Ovary (tissue), 7 donors: ENCODE measurements at regions not wholly inside any gene's neighbourhood (a gene's known extent, or its start where the extent isn't known, plus 50 kb on each side); places are given as distances from the start of the nearest gene placed in this dataset.

Experiments used
- DNase-seq, 5 donors: peaks; one replicate each; pipeline ENCODE4 v3.0.0-alpha.2; 2019 to 2020
- H3K27ac ChIP-seq, 2 donors: fragments of 200-600 bp; one replicate each; pipeline versions ENCODE4 v1.5.1 to v1.8.0; 2019 to 2022
- H3K27me3 ChIP-seq: fragments of 200-600 bp; one replicate; pipeline ENCODE4 v1.8.0; 2022
- H3K36me3 ChIP-seq: fragments of 200-600 bp; sonication (generic); one replicate; pipeline ENCODE4 v1.5.1; 2019
- H3K4me1 ChIP-seq: one replicate; pipeline ENCODE4 v1.8.1; 2013; ENCODE audit warnings: mild to moderate bottlenecking, moderate library complexity; ENCODE audit not compliant: insufficient read depth
- H3K4me3 ChIP-seq: fragments of 200-600 bp; sonication (generic); one replicate; pipeline ENCODE4 v1.5.1; 2017
- H3K9me3 ChIP-seq, 2 donors: fragments of 200-600 bp in 1 of 2; sonication (generic) in 1 of 2; one replicate each; pipeline versions ENCODE4 v1.5.1 to v1.8.1; 2013 to 2019; ENCODE audit warnings: mild to moderate bottlenecking in 1 of 2, moderate library complexity in 1 of 2
- CTCF ChIP-seq, 3 donors: fragments of 450-650 bp in 2 of 3; fragments of 200-600 bp in 1 of 3; IDR thresholded peaks; one replicate each; pipeline versions ENCODE4 v1.5.1 to v1.8.0; 2016 to 2022; ENCODE audit warnings: antibody characterized with exemption in 3 of 3, mild to moderate bottlenecking in 1 of 3
- EP300 ChIP-seq: sonication (generic); formaldehyde crosslinking; IDR thresholded peaks from one replicate; pipeline ENCODE4 v1.6.1; 2017; ENCODE audit warnings: antibody characterized with exemption
- POLR2A ChIP-seq: fragments of 450-650 bp; IDR thresholded peaks from one replicate; pipeline ENCODE4 v1.6.1; 2017; ENCODE audit warnings: antibody characterized with exemption, mild to moderate bottlenecking, moderate library complexity
- WGBS, 3 donors: extraction: QIAGEN DNeasy Blood & Tissue Kit in 1 of 3; methylation state at CpG; one replicate each; pipeline versions ENCODE4 v1.1.5 to v1.1.7; 2013 to 2017; 5-methylcytosine and 5-hydroxymethylcytosine counted together
- intact Hi-C, 4 donors: fragments of 100-400 bp; cut with DNase I; formaldehyde crosslinking; loops; one replicate each; pipeline versions ENCODE4 v1.11.0 to v1.15.1; 2022 to 2023
- donor health status: DM: no; HTN: no; CAD: no; lungs with moderate emphysema.
- donor health status: DM: no; HTN: no; CAD: no.
- donor health status: Bipolar disorder and iron deficiency.
- donor health status: DM: no; HTN: no; CAD: no.
- donor health status: DM: yes; HTN: yes; CAD: no.

GRCh38 chr10:33453081-33454025, 118.9 kb upstream of the NRP1 start:
- no peak for TF ChIP-seq POLR2A
- TF ChIP-seq CTCF (IDR thresholded peaks at IDR 0.05) = no peak
- no peak for TF ChIP-seq EP300

GRCh38 chr10:33448421-33449140, 114.1 kb upstream of the NRP1 start:
- no peak for DNase-seq
- no peak for TF ChIP-seq EP300
- TF ChIP-seq CTCF (IDR thresholded peaks at IDR 0.05) = no peak
- intact Hi-C loops = no loop called here
- no peak overlapping the region for H3K27ac ChIP-seq
- H3K4me3 ChIP-seq = no peak overlapping the region
- WGBS, 3 donors = 92 to 94% (median 93%) methylated on average over 7 of the region's 7 CpGs
- H3K27me3 ChIP-seq = no peaks in the 10 kb centered on the region
- no peaks in the 10 kb centered on the region for H3K36me3 ChIP-seq
- H3K4me1 ChIP-seq = no peaks in the 10 kb centered on the region
- no peaks in the 10 kb centered on the region for H3K9me3 ChIP-seq

More at GRCh38 chr10:33453081-33454025, 118.9 kb upstream of the NRP1 start:
- Histone ChIP-seq H3K4me1 (no peaks in the 10 kb centered on the region), H3K27me3 (no peaks in the 10 kb centered on the region), H3K4me3 (no peak overlapping the region), H3K36me3 (no peaks in the 10 kb centered on the region), H3K9me3 (no peaks in the 10 kb centered on the region), H3K27ac (no peak overlapping the region)
- intact Hi-C loops = no loop called here
- 92 to 95% (median 94%) methylated on average over 9 of the region's 9 CpGs for WGBS, 3 donors
- DNase-seq = no peak

GRCh38 chr10:33441561-33441960, 107.1 kb upstream of the NRP1 start:
- no peak for TF ChIP-seq POLR2A
- no peak for TF ChIP-seq CTCF (IDR thresholded peaks at IDR 0.05)
- no peak for TF ChIP-seq EP300
- Histone ChIP-seq H3K4me1 (no peaks in the 10 kb centered on the region), H3K27ac (no peak overlapping the region), H3K27me3 (no peaks in the 10 kb centered on the region), H3K4me3 (no peak overlapping the region), H3K9me3 (no peaks in the 10 kb centered on the region), H3K36me3 (no peaks in the 10 kb centered on the region)
- DNase-seq = no peak
- WGBS, 3 donors = 78 to 86% (median 84%) methylated on average over 5 of the region's 5 CpGs
- intact Hi-C loops = no loop called here

GRCh38 chr10:33434933-33435332, 100.5 kb upstream of the NRP1 start:
- Histone ChIP-seq H3K27me3 (no peaks in the 10 kb centered on the region), H3K36me3 (no peaks in the 10 kb centered on the region), H3K4me1 (no peaks in the 10 kb centered on the region), H3K4me3 (no peak overlapping the region), H3K9me3 (no peaks in the 10 kb centered on the region), H3K27ac (no peak overlapping the region)
- WGBS, 3 donors = 72 to 84% (median 77%) methylated on average over 4 of the region's 4 CpGs
- DNase-seq = no peak
- no peak for TF ChIP-seq POLR2A
- TF ChIP-seq EP300 = no peak
- TF ChIP-seq CTCF (IDR thresholded peaks at IDR 0.05) = no peak
- intact Hi-C loops = no loop called here
